MV-4-11 (cell line): ENCODE measurements at regions not wholly inside any gene's neighbourhood (a gene's known extent, or its start where the extent isn't known, plus 50 kb on each side); places are given as distances from the start of the nearest gene placed in this dataset.

Source experiments
- DNase-seq: peaks from one replicate; lab custom pipeline; 2025; lab: John Stamatoyannopoulos, UW

DNA sequence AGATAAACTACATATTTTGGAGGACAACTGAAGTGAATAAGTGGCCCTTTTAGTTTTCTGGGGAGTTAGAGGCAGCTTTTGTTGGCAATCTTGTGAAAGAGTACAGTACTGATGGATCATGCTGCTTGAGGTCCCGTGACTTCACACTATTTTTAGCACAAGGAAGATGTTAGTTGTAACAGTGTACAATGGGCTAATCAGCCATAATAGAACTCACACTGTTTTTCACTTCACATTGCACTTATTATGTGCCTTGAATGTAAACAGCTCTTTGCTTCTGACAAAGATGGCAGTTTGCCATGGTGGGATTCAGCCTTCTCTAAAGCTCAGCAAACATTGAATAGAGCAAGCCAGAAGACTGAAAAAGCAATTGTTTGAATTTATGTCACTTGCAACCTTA, 176.7 kb upstream of the ZNF608 start:
- peak; percentile 63 for DNase-seq

DNA sequence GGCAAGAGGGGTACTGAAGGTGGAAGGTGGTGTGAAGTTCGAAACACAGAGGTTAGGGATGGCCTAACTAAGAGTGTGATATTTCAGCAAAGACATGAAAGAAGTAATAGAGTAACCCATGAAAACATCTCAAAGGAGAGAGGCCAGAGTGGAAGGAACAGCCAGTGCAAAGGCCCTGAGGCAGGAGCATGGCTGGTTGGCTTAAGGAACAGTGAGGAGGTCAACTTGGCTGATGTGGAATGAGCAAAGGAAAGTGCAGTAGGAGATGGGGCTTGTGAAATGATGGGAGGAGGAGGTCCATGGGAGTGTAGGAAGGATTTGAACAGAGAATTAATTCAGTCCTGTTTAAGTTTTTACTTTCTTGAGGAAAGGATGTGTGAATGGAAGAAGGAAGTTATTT, 178.3 kb upstream of the ZNF608 start:
- no peak for DNase-seq

DNA sequence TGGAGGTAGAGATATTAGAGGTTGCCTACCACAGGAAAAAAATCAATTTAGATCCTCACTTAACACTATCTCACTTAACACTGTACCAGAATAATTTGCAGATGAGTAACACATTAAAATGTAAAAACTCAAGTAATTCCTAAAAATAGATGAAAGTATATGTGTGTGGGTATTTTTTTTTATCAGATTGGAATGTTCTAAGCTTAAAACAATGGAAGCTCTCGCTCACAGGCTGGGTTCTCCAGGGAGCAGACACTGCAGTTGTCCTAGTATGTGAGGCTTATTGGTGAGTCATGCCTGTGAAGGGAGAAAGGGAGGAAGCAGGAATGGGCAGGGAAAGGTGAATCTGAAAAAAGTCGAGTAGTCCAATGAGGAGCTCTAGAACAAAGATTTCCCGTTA, 181.3 kb upstream of the ZNF608 start:
- DNase-seq: no peak

DNA sequence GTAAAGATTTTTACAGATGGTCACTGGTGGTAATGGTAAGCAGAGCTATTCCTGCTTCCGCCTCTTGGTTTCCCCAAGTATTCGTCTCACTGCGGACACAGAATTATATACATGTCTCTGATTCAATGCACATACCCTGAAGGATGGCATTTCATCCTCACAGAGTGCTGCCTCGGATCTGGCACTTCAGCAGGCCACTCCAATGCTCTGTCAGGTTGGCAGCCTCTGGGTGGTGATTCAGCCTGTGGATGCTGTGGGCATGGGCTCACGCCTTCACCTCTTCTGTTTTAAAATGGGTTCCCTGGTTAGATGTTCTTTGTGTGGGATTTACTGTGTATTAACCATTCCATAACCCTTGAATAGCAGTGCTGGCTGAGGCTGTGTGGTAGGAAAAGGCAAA, 182.6 kb upstream of the ZNF608 start:
- DNase-seq: no peak

DNA sequence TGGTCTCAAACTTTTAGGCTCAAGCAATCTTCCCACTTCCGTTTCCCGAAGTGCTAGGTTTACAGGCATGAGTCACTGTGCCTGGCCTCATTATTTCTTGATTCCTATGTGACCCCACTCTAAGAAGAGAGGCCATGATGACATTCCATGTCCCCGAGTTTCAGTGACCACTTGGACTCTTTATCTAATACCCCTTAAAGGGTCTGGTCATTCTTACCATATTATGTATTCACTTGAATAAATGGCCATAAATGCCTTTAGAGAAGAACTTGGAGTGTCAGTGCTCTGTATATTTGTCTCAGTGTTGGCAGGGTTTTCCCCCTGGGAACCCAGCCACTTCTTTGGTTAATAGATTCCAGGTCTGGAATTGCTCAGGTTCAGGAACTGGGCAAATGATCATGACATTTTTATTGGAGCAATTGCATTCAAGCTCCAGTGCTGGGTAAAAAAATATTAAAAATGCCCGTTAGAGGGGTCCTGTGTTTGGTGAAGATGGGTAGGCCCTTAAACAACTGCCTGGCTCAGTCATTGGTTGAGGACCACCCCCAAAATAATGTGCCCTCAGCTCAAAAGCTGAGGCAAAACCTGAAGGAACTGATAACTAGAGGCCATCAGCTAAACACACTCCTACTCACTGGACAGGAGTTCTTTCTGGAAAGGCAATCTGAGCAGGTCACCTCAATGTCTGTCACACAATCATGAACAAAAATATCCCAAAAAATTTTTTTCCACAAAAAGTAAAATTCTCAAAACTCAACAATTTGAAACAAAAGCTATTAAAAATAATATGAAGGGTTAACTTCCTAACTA, 186.6 kb upstream of the ZNF608 start:
- DNase-seq: peak; percentile 72

DNA sequence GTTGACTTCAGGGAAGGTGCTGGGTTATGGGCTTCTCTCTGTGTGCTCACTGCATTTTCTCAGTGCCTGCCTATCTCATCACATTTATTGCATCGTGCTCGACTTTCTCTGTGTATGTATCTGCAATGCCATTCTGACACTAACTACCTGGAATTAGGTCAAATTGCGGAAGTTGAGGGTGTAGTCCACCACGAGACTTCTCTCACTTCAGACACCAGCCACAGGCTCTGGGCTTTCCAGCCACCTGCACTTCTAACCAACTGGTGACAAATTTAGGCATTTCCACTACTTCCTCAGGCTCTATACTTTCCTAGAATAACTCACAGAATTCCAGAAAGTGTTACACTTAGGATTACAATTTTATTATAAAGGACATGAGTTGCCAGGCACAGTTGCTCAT, 188.6 kb upstream of the ZNF608 start:
- peak; percentile 80 for DNase-seq

DNA sequence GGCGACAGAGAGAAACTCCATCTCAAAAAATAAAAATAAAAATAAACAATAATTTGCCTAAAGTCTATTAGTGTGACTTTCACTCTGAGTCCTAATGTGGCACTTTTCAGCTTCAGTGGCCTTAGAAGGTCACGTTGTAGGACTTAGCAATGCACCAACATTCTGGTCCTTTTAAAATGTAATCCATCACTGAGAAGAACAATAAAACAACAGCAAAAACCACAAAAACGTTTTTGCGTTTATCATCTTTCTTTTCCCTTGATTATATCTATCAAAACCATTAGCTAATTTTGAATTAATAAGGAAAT, 190.1 kb upstream of the ZNF608 start:
- DNase-seq: no peak

DNA sequence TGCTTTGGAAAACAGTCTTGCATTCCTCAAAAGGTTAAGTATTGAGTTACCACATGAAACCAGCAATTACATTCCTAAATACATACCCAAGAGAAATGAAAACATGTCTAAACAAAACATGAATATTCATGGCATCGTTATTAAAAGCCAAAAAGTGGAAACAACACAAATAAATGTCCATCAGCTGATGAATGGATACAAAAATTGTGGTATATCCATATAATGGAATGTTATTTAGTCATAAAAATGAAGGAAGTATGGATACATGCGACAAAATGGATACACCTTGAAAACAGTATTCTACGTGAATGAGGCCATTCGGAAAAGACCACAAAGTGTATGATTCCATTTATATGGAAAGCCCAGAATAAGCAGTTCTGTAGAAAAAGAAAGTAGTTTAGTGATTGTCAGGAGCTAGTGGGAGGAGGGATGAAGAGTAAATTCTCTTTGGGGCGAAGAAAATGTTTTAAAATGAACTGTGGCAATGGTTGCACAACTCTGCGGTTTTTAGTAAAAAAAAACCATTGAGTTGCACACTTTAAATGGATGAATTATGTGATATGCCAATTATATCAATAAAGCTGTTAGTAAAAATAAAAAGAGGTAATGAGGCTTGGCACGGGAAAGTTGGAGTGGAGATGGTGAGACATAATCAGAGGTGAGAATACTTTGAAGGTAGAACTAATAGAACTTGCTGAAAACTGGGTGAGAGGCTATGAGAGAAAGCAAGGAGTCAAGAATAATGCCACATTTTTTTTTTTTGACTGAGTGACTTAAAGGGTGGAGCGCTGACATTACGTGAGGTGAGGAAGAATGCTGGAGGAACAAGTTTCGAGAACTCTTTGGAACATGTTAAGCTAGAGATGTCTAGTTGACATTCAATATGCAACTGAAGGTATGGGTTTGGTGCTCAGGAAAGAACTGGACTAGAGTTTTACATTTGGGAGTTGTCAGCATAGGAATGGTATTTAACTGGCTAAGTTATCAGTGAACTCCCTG, 194.9 kb upstream of the ZNF608 start:
- peak; percentile 78 for DNase-seq

DNA sequence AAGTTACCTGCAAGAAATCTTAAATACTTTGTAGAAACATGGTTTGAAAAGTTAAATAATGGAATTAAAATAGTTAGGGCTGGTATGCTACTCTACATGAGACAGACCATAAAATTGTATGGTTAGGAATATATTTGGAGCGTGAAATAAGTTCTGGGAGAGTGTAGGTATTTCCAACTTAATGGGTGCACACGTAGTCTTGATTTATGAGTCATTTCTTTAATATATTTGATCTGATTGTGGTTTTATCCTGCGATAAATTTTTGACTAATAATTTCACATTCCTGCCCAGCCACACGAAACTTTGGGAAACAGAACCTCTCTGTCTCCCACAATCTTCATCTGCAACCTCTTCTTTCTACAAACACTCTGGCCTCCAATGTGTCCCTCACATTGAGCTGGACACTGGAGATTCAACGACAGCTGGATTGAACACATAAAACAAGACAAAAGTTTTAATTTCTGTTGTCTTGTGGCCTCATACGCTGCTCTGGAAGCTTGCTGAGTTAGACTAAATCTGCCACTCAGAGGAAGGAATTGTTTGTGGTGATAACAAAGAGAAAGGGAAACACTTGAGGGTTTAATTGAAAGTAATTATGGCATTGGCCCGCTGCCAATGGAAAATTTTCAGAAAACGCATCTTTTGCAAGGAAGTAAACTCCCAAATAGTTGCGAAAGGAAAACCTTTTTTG, 201.8 kb upstream of the ZNF608 start:
- peak; percentile 46 for DNase-seq

DNA sequence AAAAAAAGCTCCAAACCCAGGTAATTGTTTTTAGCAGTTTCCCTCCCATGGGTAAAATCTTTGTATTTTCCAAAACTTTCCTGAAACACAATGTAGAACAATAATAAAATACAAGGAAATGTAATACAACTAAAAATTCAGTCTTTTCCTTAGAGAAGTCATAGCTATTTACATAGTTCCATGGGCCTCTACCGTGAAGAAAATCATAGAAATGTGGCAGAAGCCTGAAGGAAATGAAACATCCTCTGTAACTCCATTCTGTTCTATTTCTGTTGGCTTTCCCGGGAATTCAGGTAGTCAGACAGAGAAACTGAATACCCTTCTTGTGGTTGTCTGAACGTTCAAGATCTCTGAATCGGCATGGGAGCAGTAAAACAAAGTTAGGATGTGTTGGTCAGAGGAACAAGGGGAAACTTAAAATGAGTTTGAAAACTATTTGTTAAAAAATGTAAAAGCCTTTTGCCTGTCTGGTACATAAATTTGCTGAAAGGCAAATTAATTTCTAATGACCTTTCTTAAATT, 202.4 kb upstream of the ZNF608 start:
- no peak for DNase-seq

DNA sequence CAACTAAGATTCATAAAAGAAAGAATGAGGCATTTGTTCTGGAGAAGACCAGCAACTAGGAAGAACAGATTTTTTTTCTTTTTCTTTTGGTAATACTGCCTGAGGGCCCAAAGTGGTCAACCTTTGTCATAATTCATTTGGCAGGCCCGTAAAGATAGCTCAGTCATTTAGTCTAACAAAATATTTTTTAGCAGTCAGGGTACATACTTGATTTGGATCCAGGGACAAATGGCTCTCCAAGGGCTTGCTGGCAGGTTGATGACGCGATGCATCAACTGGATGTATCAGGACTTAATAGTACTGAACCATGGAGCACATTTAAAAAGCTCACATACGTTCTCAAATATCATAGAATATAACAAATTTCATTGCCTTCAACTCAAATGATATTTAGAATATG, 203.4 kb upstream of the ZNF608 start:
- DNase-seq: no peak

DNA sequence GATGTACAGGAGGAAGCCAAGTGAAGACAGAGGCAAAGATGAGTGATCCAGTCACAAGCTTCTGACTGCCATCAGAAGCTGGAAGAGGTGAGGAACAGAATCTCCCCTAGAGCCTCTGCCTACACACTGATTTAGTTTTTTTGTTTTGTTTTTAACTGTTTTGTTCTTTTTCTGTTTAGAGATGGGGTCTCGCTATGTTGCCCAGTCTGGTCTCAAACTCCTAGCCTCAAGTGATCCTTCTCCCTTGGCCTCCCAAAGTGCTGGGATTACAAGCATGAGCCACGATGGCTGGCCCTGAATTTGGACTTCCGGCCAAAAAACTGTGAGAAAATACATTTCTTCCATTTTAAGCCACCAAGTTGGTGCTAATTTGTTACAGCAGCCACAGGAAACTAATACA, 204.7 kb upstream of the ZNF608 start:
- no peak for DNase-seq

DNA sequence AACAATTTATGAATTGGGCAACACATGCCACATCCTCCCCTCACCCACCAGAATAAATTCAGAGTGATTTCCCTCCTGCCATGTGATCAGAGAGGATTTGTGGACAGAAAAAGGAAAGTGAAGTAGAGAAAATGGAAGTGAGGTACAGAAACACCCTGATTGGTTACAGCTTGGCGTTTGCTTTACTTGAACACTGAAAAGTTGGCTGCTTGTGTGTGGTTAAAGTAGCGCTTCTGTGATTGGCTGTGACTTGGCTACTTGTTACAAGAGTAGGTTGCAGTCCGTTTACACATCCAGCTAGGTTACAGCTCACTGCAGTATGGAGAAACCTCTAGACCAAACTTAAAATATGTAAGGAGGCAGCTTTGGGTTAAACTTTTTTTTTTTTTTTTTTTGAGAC, 205.2 kb upstream of the ZNF608 start:
- DNase-seq: peak; percentile 87

DNA sequence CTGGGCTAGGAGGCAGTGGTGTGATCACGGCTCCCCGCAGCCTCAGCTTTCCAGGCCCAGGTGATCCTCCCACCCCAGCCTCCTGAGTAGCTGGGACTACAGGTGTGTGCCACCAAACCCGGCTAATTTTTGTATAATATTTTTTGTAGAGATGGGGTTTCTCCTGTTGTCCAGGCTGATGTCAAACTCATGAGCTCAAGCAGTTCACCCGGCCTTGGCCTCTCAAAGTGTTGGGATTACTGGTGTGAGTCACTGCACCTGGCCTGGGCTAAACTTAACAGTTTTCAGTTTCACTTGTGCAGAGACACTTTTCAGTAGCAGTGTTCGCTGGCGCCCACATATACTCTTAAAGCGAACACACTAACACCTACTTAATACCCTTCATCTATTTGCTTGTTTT, 205.6 kb upstream of the ZNF608 start:
- peak; percentile 87 for DNase-seq

DNA sequence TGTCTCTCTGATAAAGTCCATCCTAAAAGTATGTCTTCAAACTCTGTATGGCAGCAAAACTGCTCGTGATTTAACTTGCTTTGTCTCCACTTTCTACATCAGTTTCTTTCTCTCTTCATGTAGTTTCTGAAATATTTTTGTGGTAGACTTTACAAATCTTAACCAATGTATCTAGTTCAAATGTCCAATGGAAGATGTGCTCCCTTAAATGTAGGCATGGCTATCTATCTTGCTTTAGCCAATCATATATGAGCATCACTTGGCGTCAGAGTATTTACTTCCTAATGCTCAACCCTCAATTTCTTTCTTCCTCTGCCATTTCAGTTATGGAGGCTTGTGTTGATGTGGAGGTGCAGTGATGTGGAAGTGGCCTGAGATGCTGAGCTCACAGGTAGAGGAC, 206.1 kb upstream of the ZNF608 start:
- peak; percentile 35 for DNase-seq

DNA sequence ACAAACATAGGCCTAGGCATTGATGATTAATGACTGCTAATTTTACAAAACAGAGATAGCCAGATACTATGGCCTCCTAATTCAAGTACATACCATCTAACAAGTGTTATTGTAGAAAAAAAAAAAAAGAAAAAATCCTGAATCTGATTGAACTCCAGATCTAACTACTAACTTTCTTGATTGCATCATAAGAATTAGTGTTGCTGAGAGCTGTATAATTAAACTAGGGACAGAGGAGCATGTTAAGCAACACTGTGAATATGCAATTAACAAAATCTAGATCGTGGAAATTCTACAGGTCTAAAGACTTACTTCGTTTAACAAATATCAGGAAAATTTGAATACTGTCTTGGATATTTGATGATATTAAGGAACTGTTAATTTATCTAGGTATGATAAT, 208.3 kb upstream of the ZNF608 start:
- no peak for DNase-seq

DNA sequence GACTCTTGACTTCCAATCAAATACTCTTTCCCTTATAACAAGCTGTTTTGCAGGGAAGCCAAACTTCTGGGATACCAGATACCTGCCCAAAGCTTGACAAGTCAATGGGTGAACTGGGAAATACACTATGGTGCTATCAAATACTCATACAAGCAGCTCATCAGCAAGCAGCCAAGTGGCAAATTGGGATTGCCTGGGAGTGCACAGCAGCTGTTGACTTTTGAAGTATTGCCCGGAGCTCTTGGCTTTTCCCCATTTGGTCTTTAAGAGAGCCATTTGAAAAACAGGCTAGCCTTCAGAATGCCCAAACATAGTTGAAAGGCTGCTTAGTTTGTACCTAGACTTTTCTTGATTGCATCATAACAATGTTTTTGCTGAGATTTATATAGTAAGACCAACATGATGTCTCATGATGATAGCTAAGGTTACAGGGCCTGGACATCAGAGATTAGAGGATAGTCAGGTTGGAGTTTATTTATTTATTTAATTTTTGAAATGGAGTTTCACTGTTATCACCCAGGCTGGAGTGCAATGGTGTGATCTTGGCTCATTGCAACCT, 210.1 kb upstream of the ZNF608 start:
- no peak for DNase-seq

DNA sequence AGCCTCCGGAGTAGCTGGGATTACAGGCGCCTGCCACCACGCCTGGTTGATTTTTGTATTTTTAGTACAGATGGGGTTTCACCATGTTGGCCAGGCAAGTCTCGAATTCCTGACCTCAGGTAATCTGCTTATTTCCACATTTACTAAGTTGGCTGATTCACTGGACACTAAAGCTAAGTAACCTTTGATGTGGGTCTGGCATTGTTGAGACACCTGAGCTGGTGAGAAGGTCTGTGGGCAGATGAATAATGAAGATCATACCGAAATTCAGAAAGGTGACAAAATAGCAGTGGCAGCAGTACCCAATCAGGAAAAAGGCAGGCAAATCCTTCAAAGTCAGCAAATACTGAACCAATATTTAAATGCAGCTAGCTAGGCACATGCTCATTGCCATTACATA, 210.6 kb upstream of the ZNF608 start:
- no peak for DNase-seq

DNA sequence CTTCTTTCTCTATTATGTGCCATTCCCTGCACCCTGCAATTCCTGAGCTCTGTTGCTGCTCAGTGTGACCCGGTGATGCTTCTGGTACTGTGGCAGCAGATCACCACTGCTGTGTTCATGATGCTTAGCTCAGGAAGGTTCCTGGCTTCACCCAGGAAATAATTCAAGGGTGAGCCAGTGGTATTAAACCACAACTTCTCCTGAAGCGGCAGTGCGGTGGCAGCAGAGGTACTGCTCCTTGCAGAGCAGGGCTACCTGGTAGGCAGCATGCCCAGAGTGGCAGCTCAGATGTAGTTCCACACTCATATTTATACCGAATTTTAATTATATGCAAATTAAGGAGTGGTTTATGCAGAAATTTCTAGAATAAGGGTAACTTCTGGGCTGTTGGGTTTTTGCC, 213.8 kb upstream of the ZNF608 start:
- no peak for DNase-seq

DNA sequence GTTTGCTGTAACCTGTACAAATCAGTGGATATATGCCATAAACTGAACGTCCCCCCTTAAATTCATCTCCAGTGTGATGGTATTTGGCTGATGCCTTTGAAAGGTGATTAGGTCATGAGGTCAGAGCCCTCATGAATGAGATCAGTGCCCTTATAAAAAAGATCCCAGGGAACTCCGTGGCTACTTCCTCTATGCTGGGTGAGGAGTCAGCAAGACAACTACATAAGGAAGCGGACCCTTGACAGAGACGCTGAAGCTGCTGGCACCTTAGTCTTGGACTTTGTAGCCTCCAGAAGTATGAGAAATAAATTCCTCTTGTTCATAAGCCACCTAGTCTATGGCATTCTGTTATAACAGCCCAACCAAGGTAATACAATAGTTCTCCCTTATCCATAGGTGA, 215.1 kb upstream of the ZNF608 start:
- DNase-seq: peak; percentile 21

DNA sequence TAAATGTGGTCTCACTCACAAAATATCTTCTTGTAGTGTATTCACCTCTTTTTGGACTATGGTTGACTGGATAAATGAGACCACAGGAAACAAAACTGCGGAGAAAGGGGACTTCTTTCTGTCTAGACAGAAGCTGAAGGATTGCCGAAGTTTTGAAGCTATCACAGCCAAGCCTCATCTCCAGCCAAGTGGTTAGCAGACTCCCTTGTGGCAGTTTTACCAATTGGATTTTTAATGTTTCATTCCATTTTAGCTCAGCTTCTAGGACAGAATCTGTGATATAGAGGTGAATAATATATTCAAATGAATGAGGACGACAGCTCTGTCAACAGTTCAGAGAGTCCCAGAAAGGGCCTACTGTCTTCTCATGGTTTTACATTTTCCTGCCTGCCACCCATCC, 215.7 kb upstream of the ZNF608 start:
- DNase-seq: no peak

DNA sequence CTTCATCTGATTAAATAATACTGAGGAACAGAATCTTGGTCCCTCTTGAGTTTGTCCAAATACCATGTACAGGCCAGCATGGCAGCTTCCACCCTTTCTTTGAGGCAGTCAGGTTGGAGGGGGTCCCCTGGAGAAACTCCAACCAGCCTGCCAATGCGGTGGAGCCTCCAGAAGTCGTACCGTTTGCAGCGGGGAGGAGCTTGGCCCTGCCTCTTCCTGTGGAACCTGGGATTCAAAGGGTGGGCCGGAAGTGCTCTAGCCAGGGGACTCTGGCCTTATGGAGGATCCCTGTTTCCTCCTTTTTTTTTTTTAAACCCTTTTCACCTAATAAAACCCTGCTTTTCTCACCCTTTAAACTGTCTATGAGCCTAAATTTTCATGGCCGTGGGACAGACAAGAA, 216.3 kb upstream of the ZNF608 start:
- no peak for DNase-seq
